HG02938 (cell line): ENCODE measurements at regions not wholly inside any gene's neighbourhood (a gene's known extent, or its start where the extent isn't known, plus 50 kb on each side); places are given as distances from the start of the nearest gene placed in this dataset.
"Not testable (repeated sequence)": the region's sequence is repeated elsewhere in the genome, so short reads cannot be mapped to it uniquely, and the experiment has no call there.

Experiments used
- ATAC-seq: cut with Tn5 transposase; IDR thresholded peaks from one replicate; pipeline ENCODE4 v1.9.1; 2021; ENCODE audit warnings: mild to moderate bottlenecking, moderate library complexity; ENCODE audit not compliant: unreplicated experiment

DNA sequence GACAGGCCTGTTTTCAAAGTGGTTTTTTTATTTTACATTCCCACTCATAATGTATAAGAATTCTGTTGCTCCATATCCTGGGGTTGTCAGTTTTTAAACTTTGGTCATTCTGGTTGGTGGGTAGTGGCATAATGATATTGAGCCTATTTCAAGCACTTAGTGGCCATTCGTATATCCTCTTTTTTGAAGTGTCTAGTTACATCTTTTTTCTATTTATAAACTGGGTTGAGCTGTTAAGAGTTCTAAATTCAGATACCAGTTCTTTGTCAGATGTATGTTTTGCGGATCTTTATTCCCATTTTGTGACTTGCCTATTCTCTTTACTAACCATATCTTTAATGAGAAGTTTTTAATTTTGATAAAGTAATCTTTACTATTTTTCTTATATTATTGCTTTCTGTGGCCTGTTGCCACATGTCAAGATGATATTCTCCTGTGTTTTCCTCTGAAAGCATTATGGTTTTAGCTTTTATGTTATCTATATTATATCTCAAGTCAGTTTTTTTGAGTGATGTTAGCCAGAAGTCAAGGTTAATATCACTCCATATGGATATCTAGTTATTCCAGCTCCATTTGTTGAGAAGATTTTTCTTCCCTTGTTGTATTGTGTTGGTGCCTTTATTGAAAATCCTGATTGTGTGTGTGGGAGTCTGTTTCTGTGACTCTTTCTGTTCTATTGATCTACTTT, 110.9 kb downstream of the FHIP1A start:
- ATAC-seq = no peak

DNA sequence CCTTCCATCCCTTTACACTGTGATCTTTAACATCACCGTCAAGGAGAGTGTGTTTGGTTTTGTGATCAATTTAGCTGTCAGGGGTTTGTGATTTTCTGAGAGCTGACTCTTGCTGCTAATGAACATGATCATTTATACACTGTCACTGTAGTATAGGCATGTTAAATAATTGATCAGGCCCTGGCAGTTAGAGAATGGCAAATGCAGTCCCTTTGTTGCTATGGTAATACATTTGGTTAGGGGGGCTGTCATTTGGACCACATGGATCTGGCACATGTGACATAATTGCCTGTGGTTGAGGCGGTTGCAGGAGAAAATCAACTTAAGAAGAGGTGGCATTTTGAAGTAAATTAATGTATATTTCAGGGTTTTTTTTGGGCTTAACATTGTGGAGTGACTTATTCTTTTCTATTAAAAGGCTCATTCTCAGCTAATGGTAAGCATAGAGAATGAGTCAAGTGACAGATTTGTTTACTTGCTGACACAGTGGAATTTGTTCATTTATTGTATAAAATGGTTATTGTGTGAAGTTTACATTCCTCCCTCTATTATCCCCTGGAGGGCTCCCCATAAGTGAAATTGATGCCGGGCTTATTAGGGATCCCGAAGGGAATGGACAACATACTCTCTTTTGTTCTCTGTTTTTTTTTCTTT, 114.0 kb downstream of the FHIP1A start:
- ATAC-seq = no peak

GRCh38 chr4:151524610-151525009, 115.6 kb downstream of the FHIP1A start:
- no peak for ATAC-seq

DNA sequence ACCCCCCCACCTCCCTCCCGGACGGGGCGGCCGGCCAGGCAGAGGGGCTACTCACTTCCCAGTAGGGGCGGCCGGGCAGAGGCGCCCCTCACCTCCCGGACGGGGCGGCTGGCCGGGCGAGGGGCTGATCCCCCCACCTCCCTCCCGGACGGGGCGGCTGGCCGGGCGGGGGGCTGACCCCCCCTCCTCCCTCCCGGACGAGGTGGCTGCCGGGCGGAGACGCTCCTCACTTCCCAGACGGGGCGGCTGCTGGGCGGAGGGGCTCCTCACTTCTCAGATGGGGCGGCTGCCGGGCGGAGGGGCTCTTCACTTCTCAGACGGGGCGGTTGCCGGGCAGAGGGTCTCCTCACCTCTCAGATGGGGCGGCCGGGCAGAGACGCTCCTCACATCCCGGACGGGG, 117.5 kb downstream of the FHIP1A start:
- ATAC-seq = not testable (repeated sequence)

DNA sequence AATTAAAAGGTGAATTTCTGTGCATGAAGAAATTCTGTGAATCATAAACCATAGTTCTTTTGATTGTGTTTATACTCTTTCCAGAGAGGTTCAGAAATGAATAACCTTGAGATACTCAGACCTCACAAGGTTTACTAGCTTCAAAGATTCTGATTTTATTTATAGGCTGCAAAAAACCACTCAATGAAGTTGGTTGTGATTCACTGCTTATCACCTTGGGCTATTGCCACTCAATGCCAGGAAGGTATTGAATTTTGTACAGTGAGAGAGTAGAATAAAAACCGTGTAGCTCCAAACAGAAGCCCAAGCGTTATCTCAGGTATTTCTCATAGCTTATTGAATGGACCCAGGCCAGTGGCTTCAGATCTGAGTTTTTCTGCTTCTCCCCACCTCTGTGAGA, 118.7 kb downstream of the FHIP1A start:
- ATAC-seq = no peak

DNA sequence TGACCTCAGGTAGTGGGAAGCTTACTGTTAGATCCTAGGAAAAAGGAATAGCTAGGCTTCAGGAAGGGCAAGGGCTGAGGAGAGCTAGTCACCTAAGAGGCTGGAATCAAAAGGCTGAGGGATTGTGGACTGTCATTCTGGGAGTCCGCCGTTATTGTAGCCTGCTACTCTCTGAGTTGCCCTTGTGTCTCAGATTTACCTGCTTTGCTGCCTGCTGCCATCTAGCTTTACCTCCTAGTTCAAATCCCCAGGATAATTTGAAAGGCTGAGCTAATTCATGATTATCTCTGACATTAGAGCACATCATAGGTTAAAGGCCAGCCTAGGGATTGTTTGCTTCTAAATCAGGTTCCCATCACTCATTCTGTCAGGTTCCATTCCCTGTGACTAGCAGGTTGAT, 120.2 kb downstream of the FHIP1A start:
- ATAC-seq = no peak

GRCh38 chr4:151530230-151530629, 121.3 kb downstream of the FHIP1A start:
- no peak for ATAC-seq

GRCh38 chr4:151530783-151531182, 121.8 kb downstream of the FHIP1A start:
- no peak for ATAC-seq

DNA sequence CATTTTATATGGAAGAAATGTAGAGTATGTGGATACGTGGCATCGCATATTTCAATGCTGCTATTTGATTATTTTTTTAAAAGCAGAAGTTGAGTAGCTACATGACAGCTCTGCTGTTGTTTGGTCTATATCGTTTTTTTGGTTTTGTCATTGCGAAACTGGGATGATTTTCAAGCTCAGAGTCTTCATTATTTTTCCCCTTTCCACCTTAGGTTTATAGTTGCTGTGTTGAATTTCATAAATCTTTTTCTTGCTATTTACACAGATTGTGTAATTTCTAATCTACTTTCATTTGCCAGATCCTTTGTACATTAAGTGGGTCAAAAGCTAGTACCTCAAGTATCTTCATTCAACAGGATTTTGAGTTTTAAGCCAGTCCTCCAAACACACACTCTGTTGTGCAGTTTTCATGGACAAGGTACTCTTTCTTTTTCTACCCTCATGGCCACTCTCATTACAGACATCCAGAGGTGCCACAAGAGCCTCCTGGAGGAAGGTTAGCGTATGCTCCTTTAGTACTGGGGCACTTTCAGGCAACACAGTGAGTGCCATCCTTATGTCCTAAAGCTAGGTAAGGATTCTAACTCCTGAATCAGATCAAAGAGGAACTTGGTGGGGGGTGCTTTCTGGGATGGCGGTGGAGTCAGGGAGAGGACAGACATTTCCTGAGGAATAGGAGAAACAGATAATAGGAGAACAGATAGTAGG, 123.2 kb downstream of the FHIP1A start:
- ATAC-seq = no peak

DNA sequence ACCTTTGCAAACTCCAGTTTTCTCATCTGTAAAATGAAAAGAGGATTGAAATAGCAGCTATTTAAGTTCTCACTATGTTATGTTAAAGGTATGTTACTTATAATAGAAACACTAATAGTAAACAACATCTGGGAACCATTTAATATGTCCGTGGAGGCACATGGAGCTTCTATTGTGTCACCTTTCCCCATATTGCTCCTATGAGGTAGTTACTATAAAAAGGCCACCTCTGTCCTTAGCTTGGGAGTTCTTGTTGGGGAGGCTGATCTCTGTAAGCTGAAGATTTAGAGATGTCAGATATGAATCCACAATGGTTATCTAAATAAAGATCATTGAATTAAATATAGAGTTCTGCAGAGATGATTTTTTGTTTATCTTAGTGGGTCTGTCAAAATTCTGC, 125.2 kb downstream of the FHIP1A start:
- ATAC-seq = no peak

DNA sequence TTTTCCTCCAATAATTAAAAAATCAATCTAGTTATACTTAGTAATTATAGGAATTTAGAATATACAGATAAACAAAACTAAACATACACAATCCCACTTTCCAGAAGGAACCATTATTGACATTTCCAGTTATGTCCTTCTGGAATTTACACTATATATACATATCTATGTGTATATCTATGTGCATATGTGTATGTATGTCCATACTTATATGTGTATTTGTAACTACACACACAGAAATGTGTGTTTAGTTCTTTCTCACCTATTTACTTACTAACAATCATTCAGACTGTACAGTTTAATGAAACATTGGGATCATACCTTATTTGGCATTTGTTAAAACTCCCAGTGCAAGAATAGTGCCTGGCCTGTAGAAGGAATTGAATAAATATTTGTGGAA, 126.4 kb downstream of the FHIP1A start:
- no peak for ATAC-seq

DNA sequence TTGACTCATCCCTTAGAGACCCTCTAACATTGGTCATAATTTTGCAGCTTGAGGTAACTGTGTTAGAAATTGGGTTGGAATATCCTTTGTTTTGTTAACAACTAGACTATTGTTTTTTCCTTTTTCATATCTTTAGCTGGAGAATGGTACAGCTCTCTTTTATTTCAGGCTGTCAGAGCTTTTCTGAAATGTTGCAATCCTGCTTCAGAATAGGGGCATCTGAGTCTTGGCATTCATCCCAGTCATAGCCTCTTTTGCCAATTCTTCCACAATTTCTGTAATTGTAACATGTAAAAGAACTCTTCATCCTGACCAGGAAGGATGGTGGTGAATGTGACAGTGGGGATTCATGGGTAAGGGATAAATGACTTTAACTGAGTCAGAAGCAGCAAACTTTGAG, 128.7 kb downstream of the FHIP1A start:
- no peak for ATAC-seq

- ATAC-seq = no peak
Measured at GRCh38 chr4:151538963-151539362, 130.0 kb downstream of the FHIP1A start.

GRCh38 chr4:151540728-151541388, 131.9 kb downstream of the FHIP1A start:
- no peak for ATAC-seq

GRCh38 chr4:151541389-151542071, 132.6 kb downstream of the FHIP1A start:
- no peak for ATAC-seq

DNA sequence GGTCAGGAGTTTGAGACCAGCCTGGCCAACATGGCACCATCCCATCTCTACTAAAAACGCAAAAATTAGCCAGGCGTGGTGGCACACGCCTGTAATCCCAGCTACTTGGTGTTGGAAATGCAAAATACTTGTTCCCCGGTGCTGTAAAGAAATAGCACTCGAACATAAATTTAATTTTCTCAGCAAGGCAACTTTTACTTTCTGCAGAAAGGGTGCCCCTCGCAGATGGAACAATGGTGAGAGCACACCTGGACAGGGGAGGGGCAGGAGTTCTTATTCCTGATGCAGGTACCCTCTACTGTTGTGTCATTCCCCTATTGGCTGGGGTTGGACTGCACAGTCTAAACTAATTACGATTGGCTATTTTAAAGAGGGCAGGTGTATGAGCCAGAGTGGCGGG, 139.7 kb downstream of the FHIP1A start:
- ATAC-seq = no peak

DNA sequence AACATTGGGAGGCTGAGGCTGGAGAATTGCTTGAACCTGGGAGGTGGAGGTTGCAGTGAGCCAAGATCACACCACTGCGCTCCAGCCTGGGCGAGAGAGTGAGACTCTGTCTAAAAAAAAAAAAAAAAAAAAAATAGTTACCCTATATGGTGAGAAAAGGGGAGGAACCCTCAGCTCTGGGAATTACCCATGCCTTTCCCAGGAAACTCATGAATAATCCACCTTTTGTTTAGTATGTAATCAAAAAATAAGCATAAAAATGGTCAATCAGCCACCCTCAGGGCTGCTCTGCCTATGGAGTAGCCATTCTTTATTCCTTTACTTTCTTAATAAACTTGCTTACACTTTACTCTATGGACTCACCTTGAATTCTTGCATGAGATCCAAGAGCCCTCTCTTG, 140.4 kb downstream of the FHIP1A start:
- not testable (repeated sequence) for ATAC-seq

DNA sequence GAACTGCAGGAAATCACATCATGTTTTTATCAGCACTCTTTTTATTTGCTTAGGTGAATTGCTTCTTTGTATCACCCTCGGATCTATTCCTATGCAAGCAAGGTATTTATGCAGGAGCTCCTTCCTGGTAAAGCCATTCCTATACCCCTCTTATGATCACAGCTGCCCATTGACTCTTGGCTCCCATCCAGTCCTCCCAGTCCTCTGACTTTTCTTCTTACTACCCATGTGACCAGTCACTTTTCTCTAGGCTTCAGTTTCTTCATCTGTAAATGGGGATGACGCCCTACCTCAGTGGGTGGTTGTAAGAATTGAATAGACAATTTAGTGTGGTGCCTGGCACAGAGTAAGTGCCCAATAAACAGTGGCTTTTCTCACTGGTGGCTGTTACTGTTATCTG, 144.9 kb downstream of the FHIP1A start:
- ATAC-seq = no peak

DNA sequence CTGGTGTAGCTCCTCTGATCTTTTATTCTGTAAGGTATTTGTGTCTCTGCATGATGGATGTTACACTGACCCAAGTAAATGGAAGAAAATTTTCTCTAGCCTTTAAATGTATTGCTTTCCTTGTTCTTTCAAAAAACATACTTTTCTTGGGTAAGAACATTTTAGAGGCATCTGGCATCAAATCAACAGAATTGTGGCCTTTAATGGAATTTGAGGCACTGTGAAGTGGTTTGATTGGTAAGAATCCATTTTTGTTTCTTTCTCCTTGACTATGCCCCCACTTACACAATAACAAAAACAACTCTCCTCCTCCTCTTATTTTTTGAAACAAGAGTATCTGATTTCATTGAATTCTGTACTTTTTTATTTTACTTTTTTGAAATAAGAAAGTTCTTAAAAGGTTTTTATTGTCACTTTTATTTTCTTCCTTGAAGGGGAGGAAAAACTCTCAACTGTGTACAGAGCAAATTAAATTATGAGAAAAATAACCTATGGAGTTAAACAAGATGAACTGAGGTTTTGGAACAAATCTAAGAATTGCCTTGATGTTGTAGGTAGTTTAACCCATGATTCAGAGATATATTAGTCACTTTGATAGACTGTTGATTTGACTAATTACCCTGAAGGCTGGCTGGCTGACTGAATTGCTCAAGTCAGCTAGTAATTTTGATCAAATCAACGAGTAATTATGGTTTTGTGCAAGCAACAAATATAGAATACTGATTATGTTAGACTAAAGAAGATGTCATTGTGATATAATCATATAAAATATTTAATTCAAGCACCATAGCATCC, 146.4 kb downstream of the FHIP1A start:
- ATAC-seq = no peak

- ATAC-seq = no peak
Measured at GRCh38 chr4:151558496-151559113, 149.6 kb downstream of the FHIP1A start.
